GM04503 (cell line): ENCODE measurements at regions not wholly inside any gene's neighbourhood (a gene's known extent, or its start where the extent isn't known, plus 50 kb on each side); places are given as distances from the start of the nearest gene placed in this dataset.

Experiments used
- DNase-seq: peaks from one replicate; pipeline ENCODE4 v3.0.0-alpha.2; 2012; ENCODE audit warnings: low read depth

DNA sequence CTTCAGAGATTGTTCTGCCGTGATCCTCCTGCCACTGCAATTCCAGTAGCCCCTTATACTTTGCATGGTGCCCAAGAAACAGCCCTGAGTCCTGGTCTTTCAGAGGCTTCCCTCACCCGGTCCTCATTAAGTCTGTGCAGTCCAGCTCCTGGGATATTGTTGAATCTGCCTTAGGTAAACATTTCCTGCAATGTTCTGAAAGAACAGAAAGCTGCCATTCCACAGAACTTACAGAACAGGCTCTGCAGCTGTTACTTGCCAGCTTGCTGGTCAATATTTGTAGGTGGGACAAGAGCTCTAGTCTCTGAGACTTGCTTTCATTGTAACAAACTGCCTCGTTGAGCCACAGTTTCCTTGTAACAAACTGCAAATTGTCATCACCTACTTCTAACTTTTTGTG is 115.0 kb upstream of the KIF5B start:
- no peak for DNase-seq

DNA sequence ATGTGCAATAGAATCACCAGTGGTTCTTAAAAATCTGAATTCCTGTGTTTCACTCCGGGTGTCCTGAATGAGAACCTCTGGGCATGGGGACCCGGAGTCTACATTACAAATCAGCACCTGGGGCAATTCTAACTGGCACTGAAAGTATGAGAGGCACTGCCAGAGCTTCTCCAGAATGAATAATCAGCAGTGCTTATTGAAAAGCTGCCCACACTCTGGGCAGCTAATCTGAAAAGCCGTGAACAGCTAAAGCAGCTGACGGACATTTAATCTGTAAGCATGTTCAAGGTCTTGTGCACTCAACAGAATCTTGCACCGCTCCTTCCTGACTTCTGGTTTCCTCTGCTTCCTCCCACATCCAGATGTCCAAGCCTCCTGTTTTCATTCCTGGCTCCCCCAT is 113.3 kb upstream of the KIF5B start:
- no peak for DNase-seq

DNA sequence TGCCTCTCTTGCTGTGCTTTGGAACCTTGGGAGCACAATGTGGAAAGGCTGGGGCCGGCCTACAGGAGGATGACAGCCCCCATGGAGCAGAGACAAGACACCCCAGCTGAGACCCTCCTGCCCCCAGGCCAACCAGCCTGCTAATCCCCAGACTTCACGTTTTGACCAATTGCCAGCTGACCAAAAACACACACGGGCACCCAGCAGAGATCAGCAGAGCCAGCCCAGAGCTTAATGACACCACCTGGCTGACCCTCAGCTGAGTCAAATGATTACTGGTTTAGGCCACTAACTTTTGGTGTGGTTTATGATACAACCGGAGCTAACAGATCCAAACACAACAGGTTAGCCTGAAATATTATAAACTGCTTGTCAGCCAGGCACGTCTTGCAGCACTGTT is 111.2 kb upstream of the KIF5B start:
- DNase-seq = no peak

DNA sequence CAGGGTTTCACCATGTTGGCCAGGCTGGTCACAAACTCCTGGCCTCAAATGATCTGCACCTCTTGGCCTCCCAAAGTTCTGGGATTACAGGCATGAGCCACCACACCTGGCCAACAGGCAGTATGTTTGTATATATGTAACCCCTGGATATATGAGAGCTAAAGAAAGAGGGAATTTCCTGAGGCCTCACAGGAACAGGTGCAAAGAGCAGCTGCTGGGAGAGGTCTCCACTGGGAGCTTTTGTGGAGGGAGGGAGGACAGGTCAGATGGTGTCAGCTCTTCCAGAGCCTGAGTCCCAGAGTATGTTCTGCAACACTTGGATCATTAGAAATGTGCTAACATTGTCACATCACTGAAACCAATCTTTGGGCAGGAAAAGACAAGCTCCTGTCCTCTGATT is 110.1 kb upstream of the KIF5B start:
- DNase-seq = no peak

DNA sequence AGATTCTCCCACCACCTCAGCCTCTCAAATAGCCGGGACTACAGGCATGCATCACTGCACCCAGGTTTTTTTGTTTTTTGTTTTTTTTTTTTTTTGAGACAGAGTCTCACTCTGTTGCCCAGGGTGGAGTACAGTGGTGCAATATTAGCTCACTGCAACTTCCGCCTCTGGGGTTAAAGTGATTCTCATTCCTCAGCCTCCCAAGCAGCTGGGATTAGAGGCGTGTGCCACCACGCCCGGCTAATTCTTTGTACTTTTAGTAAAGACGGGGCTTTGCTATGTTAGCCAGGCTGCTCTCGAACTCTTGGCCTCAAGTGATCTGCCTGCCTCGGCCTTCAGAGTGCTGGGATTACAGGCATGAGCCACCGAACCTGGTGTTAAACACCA is 107.5 kb upstream of the KIF5B start:
- DNase-seq = no peak

DNA sequence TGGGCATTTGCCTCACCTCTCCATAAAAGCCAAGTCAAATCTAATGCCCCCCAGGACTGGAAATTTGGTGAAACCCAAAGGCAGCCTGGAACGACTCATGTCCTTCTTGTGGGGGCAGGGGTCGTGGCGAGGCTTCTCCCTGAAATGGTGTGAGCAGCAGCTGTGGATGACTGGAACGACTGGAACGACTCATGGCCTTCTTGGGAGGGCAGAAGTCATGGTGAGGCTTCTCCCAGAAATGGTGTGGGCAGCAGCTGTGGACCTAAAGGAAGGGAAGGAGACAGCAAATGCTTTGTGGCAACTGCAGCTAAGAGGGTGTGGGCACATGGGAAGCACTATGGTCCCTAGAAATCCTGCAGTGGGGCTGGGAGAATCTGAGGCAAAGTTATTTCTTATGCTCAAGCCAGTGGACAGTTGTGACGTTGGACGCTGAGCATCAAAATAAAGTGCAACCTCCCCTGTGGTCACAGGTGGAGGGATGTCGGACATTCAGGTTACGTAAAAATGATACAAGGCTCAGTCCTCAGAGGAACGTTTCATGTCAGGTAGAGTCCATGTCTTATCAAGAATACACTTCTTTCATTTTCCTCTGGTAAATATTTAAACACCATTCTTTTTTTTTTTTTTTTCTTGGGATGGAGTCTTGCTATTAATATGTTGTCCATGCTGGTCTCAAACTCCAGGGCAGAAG is 107.0 kb upstream of the KIF5B start:
- no peak for DNase-seq

DNA sequence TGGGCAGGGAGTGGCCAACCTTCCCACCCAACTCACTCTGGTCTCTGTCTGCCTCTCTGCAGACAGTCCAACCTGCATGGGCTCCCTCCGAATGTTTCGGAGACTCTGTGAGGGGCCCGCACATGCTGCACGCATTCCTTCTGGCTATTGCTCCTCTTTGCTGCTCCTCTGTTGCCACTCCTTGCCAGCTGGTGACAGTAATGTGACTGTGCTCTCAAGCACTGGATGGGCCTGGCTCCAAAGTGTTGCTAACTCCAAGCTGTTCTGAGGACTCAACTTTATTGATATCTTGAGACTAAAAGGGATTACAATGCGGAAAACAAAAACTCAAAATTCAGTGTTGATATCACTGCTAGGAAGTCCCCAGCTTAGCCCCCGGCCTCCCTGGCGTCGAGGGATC is 105.4 kb upstream of the KIF5B start:
- no peak for DNase-seq

DNA sequence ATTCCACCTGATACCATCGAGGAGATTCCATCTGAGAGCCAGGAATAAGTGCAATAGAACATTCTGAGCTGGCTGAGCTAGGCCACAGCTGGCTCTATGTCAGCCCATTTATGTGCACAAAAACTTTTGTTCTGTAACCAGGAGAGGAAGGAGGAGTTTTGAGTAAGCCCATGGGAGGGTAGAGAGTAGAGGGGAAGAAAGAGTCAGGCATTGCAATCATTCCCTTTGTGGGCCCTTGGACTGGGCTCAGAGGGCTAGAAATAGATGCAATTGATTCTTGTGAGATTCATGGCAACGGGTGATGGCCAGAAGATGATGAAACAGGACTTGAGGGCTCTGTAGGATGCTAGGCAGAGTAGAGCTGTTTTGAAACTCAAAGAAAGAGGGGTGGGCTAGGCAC is 104.6 kb upstream of the KIF5B start:
- DNase-seq = no peak

DNA sequence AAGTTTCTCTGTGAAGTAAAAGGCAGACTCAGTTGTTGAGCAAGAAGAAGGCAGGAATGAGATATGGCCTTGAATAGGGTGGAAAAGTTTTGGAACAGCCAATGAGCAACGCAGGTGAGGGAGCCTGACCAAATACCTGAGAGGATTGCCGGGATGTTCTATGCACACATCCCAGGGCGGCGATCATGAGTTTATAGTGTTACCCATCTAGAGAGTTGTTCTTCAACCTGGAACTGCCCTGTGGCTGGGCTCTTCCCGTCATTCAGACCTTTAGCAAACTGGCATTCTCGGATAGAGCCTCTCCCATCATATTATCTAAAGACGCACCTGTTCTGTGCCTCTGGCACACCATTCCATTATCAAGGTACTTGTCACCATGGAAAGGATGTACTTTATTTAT is 103.0 kb upstream of the KIF5B start:
- no peak for DNase-seq

DNA sequence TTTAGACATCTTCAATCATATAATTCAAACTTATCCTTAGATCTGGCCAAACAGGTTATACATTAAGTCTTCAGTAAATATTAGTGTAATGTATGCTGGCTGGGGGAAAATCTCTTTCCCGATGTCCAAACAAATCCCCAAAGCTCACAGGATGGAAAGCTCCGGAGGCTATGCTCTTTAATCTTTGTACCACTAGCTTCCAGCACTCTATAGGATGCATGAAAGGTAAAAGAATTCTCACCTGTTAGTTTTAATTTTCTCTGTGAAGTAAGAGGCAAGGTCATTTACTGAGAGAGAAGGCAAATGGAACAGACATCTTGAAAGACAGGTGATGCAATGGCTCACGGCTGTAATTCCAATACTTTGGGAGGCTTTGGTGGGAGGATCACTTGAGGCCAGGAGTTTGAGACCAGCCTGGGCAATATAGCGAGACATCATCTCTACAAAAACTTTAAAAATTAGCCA is 99.8 kb upstream of the KIF5B start:
- no peak for DNase-seq

DNA sequence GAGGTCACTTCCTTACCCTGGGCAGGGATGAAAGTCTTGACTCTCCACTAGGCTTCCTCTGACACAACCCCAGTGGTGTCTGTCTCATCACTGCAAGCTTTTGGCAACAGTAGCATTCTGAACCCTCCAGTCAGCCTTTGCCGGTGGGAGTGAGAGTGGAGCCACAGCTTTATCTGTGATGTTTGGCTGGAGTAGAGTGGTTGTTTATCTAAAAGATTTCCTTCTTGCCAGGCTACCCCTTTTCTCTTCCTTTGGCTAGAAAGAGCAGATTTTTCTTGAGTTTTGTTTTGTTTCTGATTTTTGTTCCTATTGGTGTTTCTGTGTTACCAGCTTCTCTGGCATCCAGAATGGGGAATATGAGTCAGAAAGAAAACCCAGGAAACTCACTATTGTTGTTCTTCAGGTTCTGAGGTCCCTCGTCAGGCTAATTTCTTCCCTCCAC is 98.9 kb upstream of the KIF5B start:
- peak; percentile 39 for DNase-seq

DNA sequence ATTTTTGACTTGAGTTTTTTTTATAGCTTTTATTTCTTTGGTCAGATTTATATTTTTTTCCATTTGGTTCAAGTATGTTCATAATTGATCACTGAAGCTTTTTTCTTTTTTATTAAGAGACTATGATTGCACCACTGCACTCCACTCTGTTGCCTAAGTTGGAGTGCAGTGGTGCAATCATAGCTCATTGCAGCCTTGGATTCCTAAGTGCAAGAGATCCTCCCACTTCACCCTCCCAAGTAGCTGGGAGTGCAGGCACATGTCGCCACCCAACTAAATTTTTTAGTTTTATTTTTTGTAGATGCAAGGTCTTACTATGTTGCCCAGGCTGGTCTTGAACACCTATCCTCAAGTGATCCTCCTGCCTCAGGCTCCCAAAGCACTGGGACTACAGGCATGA is 97.7 kb upstream of the KIF5B start:
- no peak for DNase-seq

DNA sequence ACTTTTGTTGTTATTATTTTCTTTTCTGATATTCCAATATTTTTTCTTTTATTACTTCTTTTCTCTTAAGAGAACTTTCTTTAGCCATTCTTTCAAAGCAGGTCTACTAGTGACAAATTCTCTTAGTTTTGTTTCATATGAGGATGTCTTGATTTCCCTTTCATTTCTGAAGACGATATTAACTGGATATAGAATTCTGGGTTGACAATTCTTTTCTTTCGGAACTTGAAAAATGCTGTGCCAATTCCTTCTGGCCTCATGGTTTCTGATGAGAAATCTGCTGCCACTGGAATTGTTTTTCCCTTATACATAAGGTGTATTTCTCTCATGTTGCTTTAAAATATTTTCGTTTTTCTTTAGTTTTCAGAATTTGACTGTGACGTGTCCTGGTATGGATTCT is 97.0 kb upstream of the KIF5B start:
- no peak for DNase-seq

DNA sequence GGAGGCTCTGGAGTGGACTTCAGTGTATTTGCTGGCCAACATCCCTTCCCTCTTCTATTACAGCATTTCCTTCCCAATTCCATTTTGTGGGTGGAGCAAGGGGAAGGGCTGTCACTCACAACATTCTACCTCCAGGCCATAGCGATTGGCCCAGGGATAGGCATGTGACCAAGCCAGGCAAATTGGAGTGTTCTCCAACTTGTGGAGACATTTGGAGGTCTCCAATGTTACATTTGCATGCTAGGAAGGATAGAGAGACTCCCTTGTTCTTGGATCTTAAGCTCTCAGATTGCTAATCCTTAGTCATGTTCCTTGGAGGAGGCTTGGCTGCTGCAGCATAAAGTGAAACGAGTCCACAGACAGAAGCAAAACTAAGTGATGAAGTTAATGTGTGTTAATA is 95.6 kb upstream of the KIF5B start:
- no peak for DNase-seq

DNA sequence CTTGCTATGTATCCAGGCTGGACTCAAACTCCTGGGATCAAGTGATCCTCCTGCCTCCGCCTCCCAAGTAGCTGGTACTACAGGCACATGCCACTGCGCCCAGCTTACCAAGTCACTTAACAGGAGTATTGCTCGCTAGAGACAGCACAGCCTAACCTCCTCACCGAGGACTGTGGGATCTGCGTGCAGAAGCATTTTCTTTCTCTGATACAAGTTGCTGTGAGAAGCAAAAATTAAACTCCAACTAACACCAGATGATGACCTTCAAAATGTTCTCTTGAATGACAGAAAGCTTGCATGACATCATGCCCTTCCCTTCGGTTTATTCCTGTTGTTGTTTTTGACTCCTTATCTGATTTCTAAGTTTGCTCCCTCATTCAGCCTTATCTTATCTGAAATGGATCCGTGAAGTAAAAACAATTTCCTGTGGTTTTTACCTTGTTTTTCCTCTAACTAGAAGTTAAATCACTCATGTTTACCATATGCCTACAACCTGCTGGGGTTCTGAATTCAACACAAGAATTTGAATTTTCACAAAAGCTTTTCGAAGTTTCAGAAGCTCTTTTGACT is 94.4 kb upstream of the KIF5B start:
- DNase-seq = no peak

DNA sequence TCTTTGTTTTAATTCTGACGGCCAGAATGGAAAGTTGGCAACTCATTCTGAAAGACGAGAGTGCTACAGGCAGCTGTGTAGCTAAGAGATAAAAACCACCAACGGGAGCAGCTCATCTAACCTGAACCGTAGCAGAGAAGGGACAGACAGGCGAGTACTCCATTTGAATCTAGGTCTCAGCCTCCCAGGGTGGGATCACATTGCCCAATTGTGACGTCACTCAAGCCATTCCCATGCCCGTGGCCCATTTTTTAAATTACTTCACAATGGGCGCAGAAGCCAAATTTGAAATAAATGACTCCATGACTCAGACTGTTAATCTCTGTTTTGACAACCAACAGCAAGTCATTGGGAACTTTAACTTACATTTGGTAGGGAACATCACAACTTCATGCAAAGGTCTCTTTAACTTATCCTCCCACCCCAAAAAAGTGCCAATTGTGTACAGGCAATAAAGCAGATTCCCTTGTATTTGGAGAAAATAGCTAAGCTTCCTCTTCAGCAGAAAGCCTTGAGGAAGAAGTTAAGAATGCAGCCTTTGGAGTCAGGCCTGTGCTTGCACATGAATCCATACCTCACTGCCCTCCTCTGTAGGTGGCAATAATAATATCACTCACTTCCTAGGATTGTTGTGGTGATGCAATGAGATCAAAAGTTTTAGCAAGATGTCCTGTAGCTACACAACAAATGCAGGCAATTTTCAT is 93.2 kb upstream of the KIF5B start:
- peak; percentile 94 for DNase-seq

DNA sequence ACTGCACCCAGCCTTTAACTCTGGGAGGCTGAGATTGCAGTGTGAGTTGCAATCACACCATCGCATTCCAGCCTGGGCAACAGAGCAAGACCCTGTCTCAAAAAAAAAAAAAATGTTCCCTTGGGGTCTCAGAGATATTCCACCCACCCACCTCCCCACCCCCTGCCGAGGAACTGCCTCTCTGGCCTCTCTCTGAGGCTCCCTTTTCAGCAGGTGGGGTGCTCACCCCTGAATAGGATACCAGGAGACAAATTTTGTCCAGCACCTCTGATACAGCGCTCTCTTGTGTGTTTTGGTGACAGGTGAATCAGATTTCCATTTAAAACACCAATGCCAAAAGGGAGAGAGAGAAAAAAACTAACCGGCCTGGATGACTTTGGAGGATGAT is 92.6 kb upstream of the KIF5B start:
- no peak for DNase-seq

DNA sequence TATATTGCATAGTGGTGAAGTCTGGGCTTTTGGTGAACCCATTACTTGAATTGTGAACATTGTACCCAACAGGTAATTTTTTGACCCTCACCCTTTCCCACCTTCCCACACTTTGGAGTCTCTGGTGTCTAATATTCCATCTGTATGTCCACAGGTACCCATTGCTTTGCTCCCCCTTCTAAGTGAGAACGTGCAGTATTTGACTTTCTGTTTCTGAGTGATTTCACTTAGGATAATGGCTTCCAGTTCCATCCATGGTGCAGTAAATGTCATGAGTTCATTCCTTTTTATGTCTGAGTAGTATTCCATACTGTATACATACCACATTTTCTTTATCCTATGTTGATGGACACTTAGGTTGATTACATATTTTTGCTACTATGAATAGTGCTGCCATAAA is 91.5 kb upstream of the KIF5B start:
- DNase-seq = no peak

DNA sequence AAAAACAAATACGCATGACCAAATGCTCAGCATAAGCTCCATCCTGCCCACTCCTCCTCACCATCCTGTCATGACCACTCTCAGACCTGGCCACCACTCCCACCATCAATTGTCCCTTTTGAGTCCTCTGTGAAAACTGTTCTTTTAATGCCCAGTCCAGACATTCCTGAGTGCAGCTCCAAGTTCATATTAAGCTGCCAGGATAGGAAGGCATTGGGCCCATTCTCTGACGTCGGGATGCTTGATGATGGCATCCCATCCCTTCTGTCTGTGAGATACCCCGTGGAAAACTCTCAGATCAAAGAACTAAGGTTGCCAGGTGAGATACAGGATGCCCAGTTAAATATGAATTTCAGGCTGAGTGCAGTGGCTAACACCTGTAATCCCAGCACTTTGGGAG is 89.9 kb upstream of the KIF5B start:
- no peak for DNase-seq

DNA sequence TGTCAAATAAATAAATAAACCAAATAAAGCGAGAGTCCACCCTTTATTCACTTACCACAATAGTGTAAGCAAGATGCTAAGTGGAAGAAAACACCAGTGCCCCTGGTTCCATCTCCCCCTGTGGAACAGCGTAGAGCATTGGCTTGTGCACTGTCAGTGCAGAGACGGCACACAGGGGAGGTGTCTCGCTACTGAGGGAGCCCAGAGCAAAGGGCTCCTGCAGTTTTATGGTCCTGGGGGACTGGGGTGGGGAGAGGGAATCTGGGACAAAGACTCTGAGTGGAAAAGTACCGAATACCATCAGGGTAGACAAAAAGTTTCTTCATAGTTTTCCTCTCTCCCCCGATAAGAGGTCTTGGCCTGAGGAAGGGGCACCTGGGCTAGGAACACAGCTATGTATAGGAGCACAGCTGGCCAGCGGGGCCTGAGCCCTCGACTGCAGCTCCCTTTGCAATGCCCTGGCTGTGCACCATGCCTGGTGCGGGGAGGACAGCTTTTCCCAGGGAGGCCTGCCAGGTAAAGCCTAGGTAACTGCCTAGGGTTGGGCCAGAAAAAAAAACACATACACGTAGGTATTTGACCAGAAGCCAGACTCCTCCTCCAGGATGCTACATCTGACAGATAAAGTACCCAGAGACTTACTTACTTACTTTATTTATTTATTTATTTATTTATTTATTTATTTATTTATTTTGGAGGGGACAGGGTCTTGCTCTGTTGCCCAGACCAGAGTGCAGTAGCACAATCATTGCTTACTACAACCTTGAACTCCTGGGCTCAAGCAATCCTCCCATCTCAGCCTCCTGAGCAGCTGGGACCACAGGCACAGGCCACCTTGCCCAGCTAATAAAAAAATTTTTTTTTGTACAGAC is 88.8 kb upstream of the KIF5B start:
- DNase-seq = no peak

DNA sequence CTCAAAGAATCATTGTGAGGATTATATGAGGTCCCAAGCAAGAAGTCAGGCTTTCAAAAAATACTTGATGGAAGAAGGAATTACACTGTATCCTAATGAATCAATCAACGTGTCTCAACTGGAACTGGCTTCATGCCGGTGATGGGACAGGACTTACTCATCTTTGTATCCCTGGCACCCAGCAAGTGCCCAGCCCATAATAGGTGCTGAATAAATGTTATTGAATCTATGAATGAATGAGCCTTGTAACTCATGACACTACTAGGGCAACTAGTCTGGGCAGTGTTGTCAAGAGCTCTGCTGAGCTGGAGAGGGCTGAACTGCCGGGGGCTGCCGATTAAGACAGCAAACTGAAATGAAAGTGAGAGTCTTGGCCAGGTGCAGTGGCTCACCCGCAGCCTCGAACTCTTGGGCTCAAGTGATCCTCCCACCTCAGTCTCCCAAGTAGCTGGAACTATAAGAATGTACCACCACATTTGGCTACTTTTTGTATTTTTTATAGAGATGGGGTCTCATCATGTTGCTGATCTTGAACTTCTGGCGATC is 87.2 kb upstream of the KIF5B start:
- DNase-seq = no peak

DNA sequence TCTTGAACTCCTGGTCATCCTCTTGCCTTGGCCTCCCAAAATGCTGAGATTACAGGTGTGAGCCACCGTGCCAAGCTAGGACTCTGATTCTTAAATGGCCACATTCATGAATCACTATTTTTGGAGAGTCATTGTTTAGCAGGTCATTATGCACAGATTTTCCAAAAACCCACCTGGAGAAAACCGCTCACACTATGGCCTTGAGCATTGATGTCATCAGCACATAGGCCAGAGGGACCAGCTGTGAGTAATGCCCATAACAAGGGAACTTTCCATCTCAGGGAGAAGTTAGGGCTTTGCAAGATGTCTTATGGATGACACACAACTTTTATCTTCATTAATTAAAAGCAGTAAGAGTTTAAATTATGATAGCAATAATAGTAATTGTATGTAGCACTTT is 86.4 kb upstream of the KIF5B start:
- DNase-seq = no peak
